ENCODE measurements at regions not wholly inside any gene's neighbourhood (a gene's known extent, or its start where the extent isn't known, plus 50 kb on each side); places are given as distances from the start of the nearest gene placed in this dataset.

- DNase-seq = no peak
Observed at GRCh38 chr10:118175148-118175547, 128.4 kb upstream of the RAB11FIP2 start.

- no peak for DNase-seq
Observed at GRCh38 chr10:118173296-118173695, 126.6 kb upstream of the RAB11FIP2 start.

- DNase-seq = no peak
Observed at GRCh38 chr10:118171861-118172260, 125.1 kb upstream of the RAB11FIP2 start.

GRCh38 chr10:118167056-118167700, 120.4 kb upstream of the RAB11FIP2 start:
- DNase-seq = no peak

- DNase-seq = no peak
Observed at GRCh38 chr10:118163217-118163616, 116.5 kb upstream of the RAB11FIP2 start.

- DNase-seq = no peak
Observed at GRCh38 chr10:118161461-118162246, 114.9 kb upstream of the RAB11FIP2 start.

GRCh38 chr10:118153287-118153686, 106.5 kb upstream of the RAB11FIP2 start:
- no peak for DNase-seq

- DNase-seq = no peak
Observed at GRCh38 chr10:118151461-118151860, 104.7 kb upstream of the RAB11FIP2 start.

GRCh38 chr10:118148247-118148646, 101.5 kb upstream of the RAB11FIP2 start:
- DNase-seq = no peak

- no peak for DNase-seq
Observed at GRCh38 chr10:118145256-118145655, 98.5 kb upstream of the RAB11FIP2 start.

- DNase-seq = no peak
Observed at GRCh38 chr10:118141471-118141870, 94.7 kb upstream of the RAB11FIP2 start.

- no peak for DNase-seq
Observed at GRCh38 chr10:118139321-118139720, 92.6 kb upstream of the RAB11FIP2 start.

- no peak for DNase-seq
Observed at GRCh38 chr10:118128675-118129074, 81.9 kb upstream of the RAB11FIP2 start.

- DNase-seq = no peak
Observed at GRCh38 chr10:118118716-118119115, 72.0 kb upstream of the RAB11FIP2 start.

GRCh38 chr10:118116715-118117449, 70.1 kb upstream of the RAB11FIP2 start:
- DNase-seq = no peak

- DNase-seq = no peak
Observed at GRCh38 chr10:118116362-118116714, 69.6 kb upstream of the RAB11FIP2 start.

GRCh38 chr10:118115701-118116100, 69.0 kb upstream of the RAB11FIP2 start:
- DNase-seq = no peak

GRCh38 chr10:118114992-118115391, 68.3 kb upstream of the RAB11FIP2 start:
- no peak for DNase-seq

GRCh38 chr10:118112543-118113125, 65.9 kb upstream of the RAB11FIP2 start:
- no peak for DNase-seq

GRCh38 chr10:118110750-118111149, 64.0 kb upstream of the RAB11FIP2 start:
- DNase-seq = no peak

GRCh38 chr10:118108194-118109026, 61.7 kb upstream of the RAB11FIP2 start:
- DNase-seq = no peak

- no peak for DNase-seq
Observed at GRCh38 chr10:118107541-118107940, 60.8 kb upstream of the RAB11FIP2 start.

- DNase-seq = no peak
Observed at GRCh38 chr10:118107040-118107439, 60.3 kb upstream of the RAB11FIP2 start.
